Astrocyte (in vitro differentiated cells and primary cell): ENCODE measurements at regions not wholly inside any gene's neighbourhood (a gene's known extent, or its start where the extent isn't known, plus 50 kb on each side); places are given as distances from the start of the nearest gene placed in this dataset.

ENCODE experiments used
- DNase-seq: peaks from one replicate; pipeline ENCODE4 v3.0.0-alpha.2; 2010; ENCODE audit warnings: low read depth
- FAIRE-seq: peaks from 2 replicates; lab custom pipeline; 2011; peaks lifted over from hg19 to GRCh38; lab: Jason Lieb, UNC
- H2AFZ ChIP-seq: 2 replicates; pipeline ENCODE4 v1.6.0; 2012; ENCODE audit warnings: low read depth, low read length, inconsistent platforms
- H3K27ac ChIP-seq: 2 replicates; pipeline ENCODE4 v1.5.1; 2011; ENCODE audit warnings: low read depth, low read length, inconsistent platforms
- H3K27me3 ChIP-seq: 2 replicates; pipeline ENCODE4 v1.6.0; 2011; ENCODE audit warnings: low read length, inconsistent platforms; ENCODE audit not compliant: insufficient read depth
- H3K36me3 ChIP-seq: 2 replicates; pipeline ENCODE4 v1.5.1; 2011; ENCODE audit warnings: low read length, inconsistent platforms; ENCODE audit not compliant: insufficient read depth
- H3K4me1 ChIP-seq: 2 replicates; pipeline ENCODE4 v1.5.1; 2011; ENCODE audit warnings: low read length, inconsistent platforms; ENCODE audit not compliant: insufficient read depth
- H3K4me2 ChIP-seq: 2 replicates; pipeline ENCODE4 v1.6.0; 2012; ENCODE audit warnings: low read length, inconsistent platforms
- H3K4me3 ChIP-seq: 2 replicates; pipeline ENCODE4 v1.5.1; 2011; ENCODE audit warnings: low read depth, mild to moderate bottlenecking, low read length, inconsistent platforms; ENCODE audit not compliant: insufficient read depth
- H3K79me2 ChIP-seq: 2 replicates; pipeline ENCODE4 v1.6.0; 2012; ENCODE audit warnings: mild to moderate bottlenecking, low read length, inconsistent platforms; ENCODE audit not compliant: insufficient read depth
- H3K9ac ChIP-seq: 2 replicates; pipeline ENCODE4 v1.6.0; 2012; ENCODE audit warnings: mild to moderate bottlenecking, low read length, inconsistent platforms
- H3K9me3 ChIP-seq: 2 replicates; pipeline ENCODE4 v1.5.1; 2012; ENCODE audit warnings: low read depth, mild to moderate bottlenecking, low read length, inconsistent platforms; ENCODE audit not compliant: insufficient read depth
- H4K20me1 ChIP-seq: 2 replicates; pipeline ENCODE4 v1.6.0; 2012; ENCODE audit warnings: low read length, inconsistent platforms; ENCODE audit not compliant: insufficient read depth
- H3K27ac Mint-ChIP-seq: one replicate; pipeline ENCODE4 v1.8.0; 2021; ENCODE audit warnings: mild to moderate bottlenecking, mixed read lengths; ENCODE audit not compliant: unreplicated experiment
- H3K27me3 Mint-ChIP-seq: one replicate; pipeline ENCODE4 v1.8.0; 2021; ENCODE audit warnings: low read depth, mixed read lengths; ENCODE audit not compliant: unreplicated experiment
- H3K36me3 Mint-ChIP-seq: one replicate; pipeline ENCODE4 v1.8.0; 2021; ENCODE audit warnings: low read depth, mixed read lengths; ENCODE audit not compliant: unreplicated experiment
- H3K4me1 Mint-ChIP-seq: one replicate; pipeline ENCODE4 v1.8.0; 2021; ENCODE audit warnings: low read depth, mixed read lengths; ENCODE audit not compliant: unreplicated experiment
- H3K4me3 Mint-ChIP-seq: one replicate; pipeline ENCODE4 v1.8.0; 2021; ENCODE audit warnings: mild to moderate bottlenecking, moderate library complexity, mixed read lengths; ENCODE audit not compliant: unreplicated experiment
- H3K9me3 Mint-ChIP-seq: one replicate; pipeline ENCODE4 v1.8.0; 2021; ENCODE audit warnings: mild to moderate bottlenecking, mixed read lengths; ENCODE audit not compliant: unreplicated experiment
- CTCF ChIP-seq: IDR thresholded peaks from 2 replicates; pipeline ENCODE4 v1.5.1; 2011; ENCODE audit warnings: low read depth, mild to moderate bottlenecking, inconsistent platforms, low read length, moderate library complexity; ENCODE audit not compliant: insufficient read depth
- EZH2 ChIP-seq: IDR thresholded peaks from 2 replicates; pipeline ENCODE4 v1.6.1; 2012; ENCODE audit warnings: mild to moderate bottlenecking, low read length, inconsistent platforms; ENCODE audit not compliant: insufficient read depth

DNA sequence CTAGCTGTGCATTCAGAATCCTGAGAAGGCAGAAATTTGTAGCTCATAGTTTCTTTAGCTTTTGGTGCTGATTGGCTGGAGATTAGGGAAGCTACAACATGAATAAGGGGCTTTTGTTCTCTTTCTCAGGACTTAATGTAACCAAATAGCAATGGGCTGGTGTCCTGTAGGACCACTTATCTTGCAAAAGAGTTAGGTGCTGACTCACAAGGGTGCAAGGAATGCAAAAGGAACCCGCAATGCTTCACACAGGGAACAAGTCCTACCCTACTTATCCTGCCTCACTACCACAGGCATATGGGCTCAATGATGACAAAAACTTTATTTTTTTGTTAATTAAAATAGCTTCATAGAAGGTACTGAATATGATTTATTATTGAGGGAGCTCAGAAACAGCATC, 541.5 kb downstream of the AMY1C start:
- H3K27ac ChIP-seq = no peak overlapping the region
- H3K36me3 ChIP-seq = no peaks in the 10 kb centered on the region
- no peaks in the 10 kb centered on the region for H3K4me1 Mint-ChIP-seq
- no peak overlapping the region for H3K9ac ChIP-seq
- H4K20me1 ChIP-seq = no peaks in the 10 kb centered on the region
- H3K4me1 ChIP-seq = no peaks in the 10 kb centered on the region
- H3K36me3 Mint-ChIP-seq = no peaks in the 10 kb centered on the region
- FAIRE-seq (no peak), DNase-seq (no peak)
- no peak overlapping the region for H3K4me2 ChIP-seq
- H2AFZ ChIP-seq = no peak overlapping the region
- H3K4me3 ChIP-seq = no peak overlapping the region
- no peaks in the 10 kb centered on the region for H3K79me2 ChIP-seq
- no peak overlapping the region for H3K27ac Mint-ChIP-seq
- TF ChIP-seq CTCF = no peak
- no peak for TF ChIP-seq EZH2
- no peak overlapping the region for H3K4me3 Mint-ChIP-seq
- H3K9me3 Mint-ChIP-seq = no peaks in the 10 kb centered on the region
- H3K27me3 Mint-ChIP-seq = no peaks in the 10 kb centered on the region
- H3K27me3 ChIP-seq = no peaks in the 10 kb centered on the region
- H3K9me3 ChIP-seq = no peaks in the 10 kb centered on the region

DNA sequence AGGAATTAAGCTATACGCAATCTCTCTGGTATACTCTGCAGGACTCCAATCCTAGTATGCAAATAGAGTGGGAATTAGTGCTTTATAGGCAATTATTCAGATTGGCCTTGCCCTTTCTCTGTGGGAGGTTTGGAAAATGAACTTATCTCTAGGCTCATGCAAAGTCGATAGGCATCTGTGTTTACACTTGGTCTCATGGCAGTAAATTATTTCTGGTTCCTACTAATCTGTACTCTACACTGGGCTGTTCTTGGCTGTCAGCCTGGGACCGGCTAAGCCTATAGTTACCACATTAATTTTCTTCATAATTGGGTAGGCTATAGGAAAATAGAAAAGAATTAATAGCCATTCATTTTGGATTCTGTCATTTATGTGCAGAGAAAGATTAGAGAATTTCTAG, 544.6 kb downstream of the AMY1C start:
- Mint-ChIP-seq H3K9me3 (no peaks in the 10 kb centered on the region), H3K27me3 (no peaks in the 10 kb centered on the region), H3K4me1 (no peaks in the 10 kb centered on the region), H3K36me3 (no peaks in the 10 kb centered on the region), H3K27ac (no peak overlapping the region), H3K4me3 (no peak overlapping the region)
- no peak for TF ChIP-seq EZH2
- TF ChIP-seq CTCF = no peak
- Histone ChIP-seq H3K27ac (no peak overlapping the region), H3K36me3 (no peaks in the 10 kb centered on the region), H3K4me2 (no peak overlapping the region), H4K20me1 (no peaks in the 10 kb centered on the region), H3K27me3 (no peaks in the 10 kb centered on the region), H3K79me2 (no peaks in the 10 kb centered on the region), H3K4me3 (no peak overlapping the region), H2AFZ (no peak overlapping the region), H3K9me3 (no peaks in the 10 kb centered on the region), H3K4me1 (no peaks in the 10 kb centered on the region), H3K9ac (no peak overlapping the region)
- DNase-seq (no peak), FAIRE-seq (no peak)

DNA sequence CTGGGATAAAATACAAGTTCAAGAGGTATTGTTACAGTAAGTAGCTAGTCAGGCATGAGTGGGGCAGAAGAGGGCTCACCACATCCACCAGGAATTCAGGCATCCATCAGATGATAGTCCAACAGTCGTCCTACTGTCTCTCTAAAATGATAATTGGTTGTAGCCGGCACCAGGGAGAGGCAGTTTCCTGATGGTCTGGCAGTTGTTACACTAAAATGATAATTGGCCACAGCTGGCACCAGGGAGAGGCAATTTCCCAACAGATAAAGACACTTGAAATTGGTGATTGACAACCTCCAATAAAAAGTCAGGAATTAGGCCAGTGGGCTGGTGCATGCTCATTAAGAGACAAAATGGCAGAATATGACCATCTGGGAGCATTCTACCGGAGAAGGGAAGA, 545.8 kb downstream of the AMY1C start:
- no peak for DNase-seq
- Histone ChIP-seq H3K9me3 (no peaks in the 10 kb centered on the region), H3K79me2 (no peaks in the 10 kb centered on the region), H3K4me3 (no peak overlapping the region), H3K4me1 (no peaks in the 10 kb centered on the region), H2AFZ (no peak overlapping the region), H3K9ac (no peak overlapping the region), H3K27ac (no peak overlapping the region), H3K27me3 (no peaks in the 10 kb centered on the region), H3K4me2 (no peak overlapping the region), H3K36me3 (no peaks in the 10 kb centered on the region), H4K20me1 (no peaks in the 10 kb centered on the region)
- Mint-ChIP-seq H3K36me3 (no peaks in the 10 kb centered on the region), H3K27ac (no peak overlapping the region), H3K9me3 (no peaks in the 10 kb centered on the region), H3K4me1 (no peaks in the 10 kb centered on the region), H3K4me3 (no peak overlapping the region), H3K27me3 (no peaks in the 10 kb centered on the region)
- FAIRE-seq = no peak
- TF ChIP-seq EZH2 = no peak
- no peak for TF ChIP-seq CTCF
